H1 (cell line): ENCODE measurements at regions not wholly inside any gene's neighbourhood (a gene's known extent, or its start where the extent isn't known, plus 50 kb on each side); places are given as distances from the start of the nearest gene placed in this dataset.

Experiments used
- CTCF ChIA-PET: fragments of 300-600 bp; sonication (Branson Sonifier 250); formaldehyde crosslinking; loops from one replicate; lab custom pipeline; 2021; ENCODE audit not compliant: partially characterized antibody; lab: Charles Lee
- POLR2A ChIA-PET: fragments of 300-600 bp; sonication (Branson Sonifier 250); formaldehyde crosslinking; loops from one replicate; lab custom pipeline; 2021; ENCODE audit warnings: inconsistent platforms; ENCODE audit not compliant: partially characterized antibody; lab: Charles Lee
- DNase-seq, 2 experiments: peaks; one replicate each; pipeline versions ENCODE4 v3.0.0 to v3.0.0-alpha.2; 2010 to 2022; ENCODE audit warnings: low spot score in 2 of 2, low read depth in 1 of 2, mixed read lengths in 1 of 2
- FAIRE-seq: peaks from 2 replicates; lab custom pipeline; 2011; peaks lifted over from hg19 to GRCh38; lab: Jason Lieb, UNC
- H2AFZ ChIP-seq: 2 replicates; pipeline ENCODE4 v1.8.1; 2012; ENCODE audit warnings: low read length, inconsistent platforms
- H2AK5ac ChIP-seq: 2 replicates; pipeline ENCODE4 v1.6.1; 2013; ENCODE audit warnings: low read depth, low read length
- H2BK120ac ChIP-seq: replicated peaks from 2 replicates; pipeline ENCODE3; 2013; ENCODE audit warnings: low read depth, low read length, inconsistent platforms
- H2BK12ac ChIP-seq: 2 replicates; pipeline ENCODE4 v1.6.1; 2013; ENCODE audit warnings: low read depth, low read length
- H2BK15ac ChIP-seq: 2 replicates; pipeline ENCODE4 v1.6.1; 2013; ENCODE audit warnings: low read length
- H2BK20ac ChIP-seq: 2 replicates; pipeline ENCODE4 v1.6.1; 2013; ENCODE audit warnings: low read length
- H2BK5ac ChIP-seq: 2 replicates; pipeline ENCODE4 v1.6.1; 2013; ENCODE audit warnings: low read depth, low read length
- H3K14ac ChIP-seq: 2 replicates; pipeline ENCODE4 v1.6.1; 2013; ENCODE audit warnings: inconsistent platforms; ENCODE audit not compliant: insufficient read length
- H3K18ac ChIP-seq: 2 replicates; pipeline ENCODE4 v1.6.1; 2013; ENCODE audit warnings: low read length; ENCODE audit errors: extremely low read depth
- H3K23ac ChIP-seq: 2 replicates; pipeline ENCODE4 v1.6.1; 2013; ENCODE audit warnings: inconsistent platforms; ENCODE audit not compliant: insufficient read length
- H3K23me2 ChIP-seq: 2 replicates; pipeline ENCODE4 v1.6.1; 2013; ENCODE audit warnings: low read depth, low read length
- H3K27ac ChIP-seq: 2 replicates; pipeline ENCODE4 v1.6.1; 2011; ENCODE audit warnings: low read depth, low read length, inconsistent platforms
- H3K27me3 ChIP-seq, 4 experiments: replicated peaks in 1 of 4; 1 replicate in 1 of 4; 2 replicates in 3 of 4; pipeline versions ENCODE4 v1.6.1 to v1.8.1; 2011 to 2013; ENCODE audit warnings: low read length in 3 of 4, mild to moderate bottlenecking in 3 of 4, inconsistent platforms in 2 of 4, mixed read lengths in 2 of 4, moderate library complexity in 1 of 4; ENCODE audit not compliant: control insufficient read depth in 3 of 4, insufficient read depth in 3 of 4; ENCODE audit errors: extremely low read depth in 1 of 4
- H3K36me3 ChIP-seq, 4 experiments: 2 replicates each; pipeline versions ENCODE4 v1.6.1 to v1.8.1; 2011 to 2013; ENCODE audit warnings: mild to moderate bottlenecking in 4 of 4, low read length in 3 of 4, moderate library complexity in 2 of 4, control low read depth in 1 of 4, inconsistent platforms in 1 of 4; ENCODE audit not compliant: insufficient read depth in 4 of 4, control insufficient read depth in 2 of 4
- H3K4ac ChIP-seq: replicated peaks from 2 replicates; pipeline ENCODE3; 2013; ENCODE audit warnings: low read length, low read depth, mixed read lengths, inconsistent platforms; ENCODE audit not compliant: insufficient read length
- H3K4me1 ChIP-seq, 4 experiments: replicated peaks in 1 of 4; 1 replicate in 1 of 4; 2 replicates in 3 of 4; pipeline versions ENCODE4 v1.6.1 to v1.8.1; 2011 to 2013; ENCODE audit warnings: low read length in 3 of 4, inconsistent platforms in 2 of 4, mixed read lengths in 1 of 4; ENCODE audit not compliant: insufficient read depth in 4 of 4, control insufficient read depth in 3 of 4
- H3K4me2 ChIP-seq, 2 experiments: 2 replicates each; pipeline versions ENCODE4 v1.6.1 to v1.8.1; 2011 to 2013; ENCODE audit warnings: low read depth in 2 of 2, low read length in 2 of 2, control low read depth in 1 of 2, inconsistent platforms in 1 of 2, mild to moderate bottlenecking in 1 of 2; ENCODE audit not compliant: insufficient read depth in 1 of 2
- H3K4me3 ChIP-seq, 4 experiments: fragments of 200-600, 300-600 bp in 1 of 4; sonication (generic), shearing (Covaris generic), sonication (Bioruptor Twin) in 1 of 4; 2 replicates each; pipeline versions ENCODE4 v1.5.1 to v1.8.1; 2011 to 2016; ENCODE audit warnings: low read length in 4 of 4, low read depth in 3 of 4, control low read depth in 2 of 4, inconsistent platforms in 2 of 4, mild to moderate bottlenecking in 2 of 4, mixed read lengths in 1 of 4, moderate library complexity in 1 of 4; ENCODE audit not compliant: insufficient read depth in 2 of 4; ENCODE audit errors: extremely low read depth in 1 of 4
- H3K56ac ChIP-seq: replicated peaks from 2 replicates; pipeline ENCODE3; 2013; ENCODE audit warnings: low read depth, mild to moderate bottlenecking, mixed read lengths, low read length, inconsistent platforms; ENCODE audit not compliant: insufficient read length
- H3K79me1 ChIP-seq: 2 replicates; pipeline ENCODE4 v1.6.1; 2013; ENCODE audit warnings: low read depth, low read length, control low read depth
- H3K79me2 ChIP-seq, 2 experiments: 2 replicates each; pipeline versions ENCODE4 v1.6.1 to v1.8.1; 2012 to 2013; ENCODE audit warnings: low read length in 2 of 2, mild to moderate bottlenecking in 2 of 2, inconsistent platforms in 1 of 2; ENCODE audit not compliant: insufficient read depth in 2 of 2, control insufficient read depth in 1 of 2
- H3K9ac ChIP-seq, 4 experiments: replicated peaks in 1 of 4; 1 replicate in 1 of 4; 2 replicates in 3 of 4; pipeline versions ENCODE4 v1.6.1 to v1.8.1; 2011 to 2013; ENCODE audit warnings: low read depth in 3 of 4, low read length in 3 of 4, control low read depth in 2 of 4, mild to moderate bottlenecking in 2 of 4, moderate library complexity in 2 of 4, inconsistent platforms in 1 of 4; ENCODE audit errors: extremely low read depth in 1 of 4
- H3K9me3 ChIP-seq, 2 experiments: 2 replicates each; pipeline versions ENCODE4 v1.6.1 to v1.8.1; 2012 to 2013; ENCODE audit warnings: mild to moderate bottlenecking in 2 of 2, moderate library complexity in 2 of 2, control low read depth in 1 of 2, inconsistent platforms in 1 of 2, low read depth in 1 of 2, low read length in 1 of 2, mixed read lengths in 1 of 2; ENCODE audit not compliant: insufficient read depth in 2 of 2
- H4K20me1 ChIP-seq, 2 experiments: replicated peaks in 1 of 2; 2 replicates each; pipeline versions ENCODE3 to v1.8.1; 2011 to 2013; ENCODE audit warnings: inconsistent platforms in 2 of 2, low read length in 2 of 2, mild to moderate bottlenecking in 1 of 2; ENCODE audit not compliant: insufficient read depth in 2 of 2, control insufficient read depth in 1 of 2
- H4K5ac ChIP-seq: 2 replicates; pipeline ENCODE4 v1.6.1; 2013; ENCODE audit warnings: low read length, low read depth, mixed read lengths, inconsistent platforms; ENCODE audit not compliant: insufficient read length
- H4K8ac ChIP-seq: 2 replicates; pipeline ENCODE4 v1.8.0; 2013; ENCODE audit warnings: mild to moderate bottlenecking, moderate library complexity, low read length, inconsistent platforms; ENCODE audit not compliant: insufficient read depth; ENCODE audit errors: extremely low read depth
- H4K91ac ChIP-seq: replicated peaks from 2 replicates; pipeline ENCODE3; 2013; ENCODE audit warnings: low read length, mixed read lengths, inconsistent platforms; ENCODE audit not compliant: insufficient read length
- CBX8 ChIP-seq: fragments of 300-800, 300-1000 bp; sonication (generic); IDR thresholded peaks from 2 replicates; pipeline ENCODE4 v1.7.1; 2016; ENCODE audit warnings: low read depth, low read length, borderline replicate concordance
- CTCF ChIP-seq, 3 experiments: IDR thresholded peaks; 1 replicate in 2 of 3; 2 replicates in 1 of 3; pipeline versions ENCODE4 v1.5.1 to v1.6.1; 2011; ENCODE audit warnings: low read length in 3 of 3, mild to moderate bottlenecking in 3 of 3, inconsistent platforms in 2 of 3, low read depth in 1 of 3, moderate library complexity in 1 of 3; ENCODE audit not compliant: insufficient read depth in 1 of 3; ENCODE audit errors: control extremely low read depth in 1 of 3
- EP300 ChIP-seq, 2 experiments: IDR thresholded peaks; 1 replicate in 1 of 2; 2 replicates in 1 of 2; pipeline ENCODE4 v1.6.1; 2011 to 2012; ENCODE audit warnings: low read depth in 2 of 2, low read length in 2 of 2, mild to moderate bottlenecking in 2 of 2, borderline replicate concordance in 1 of 2, inconsistent platforms in 1 of 2, moderate library complexity in 1 of 2
- HDAC2 ChIP-seq, 2 experiments: fragments of 300-600 bp in 1 of 2; sonication (generic) in 1 of 2; IDR thresholded peaks; 2 replicates each; pipeline ENCODE4 v1.6.1; 2011 to 2012; ENCODE audit warnings: low read depth in 2 of 2, low read length in 2 of 2, mild to moderate bottlenecking in 2 of 2, moderate library complexity in 2 of 2, borderline replicate concordance in 1 of 2, inconsistent platforms in 1 of 2
- RFX5 ChIP-seq: IDR thresholded peaks from 2 replicates; pipeline ENCODE4 v1.6.1; 2011; ENCODE audit warnings: low read depth, low read length, improper control_type of control experiment, borderline replicate concordance
- RNF2 ChIP-seq: fragments of 200-900, 300-1000 bp; sonication (generic); IDR thresholded peaks from 2 replicates; pipeline ENCODE4 v1.7.1; 2016; ENCODE audit warnings: borderline replicate concordance, low read depth, mild to moderate bottlenecking, antibody characterized with exemption, low read length; ENCODE audit not compliant: poor library complexity, severe bottlenecking; ENCODE audit errors: missing control alignments
- RXRA ChIP-seq: IDR thresholded peaks from 2 replicates; pipeline ENCODE4 v1.6.1; 2011; ENCODE audit warnings: low read depth, mild to moderate bottlenecking, low read length, moderate library complexity; ENCODE audit not compliant: insufficient read depth
- SIN3A ChIP-seq, 2 experiments: IDR thresholded peaks in 1 of 2; conservative IDR thresholded peaks in 1 of 2; 2 replicates each; pipeline ENCODE4 v1.6.1; 2011 to 2012; ENCODE audit warnings: low read length in 2 of 2, improper control_type of control experiment in 1 of 2, low read depth in 1 of 2, mild to moderate bottlenecking in 1 of 2
- SUZ12 ChIP-seq: fragments of 200-600 bp; sonication (generic); IDR thresholded peaks from 2 replicates; pipeline ENCODE4 v1.6.1; 2012; ENCODE audit warnings: mild to moderate bottlenecking, inconsistent platforms, low read length, moderate library complexity, mixed read lengths
- WGBS, 2 experiments: shearing (Covaris generic) in 1 of 2; methylation state at CpG; one replicate each; pipeline versions ENCODE4 v1.1.6 to v1.1.7; 2013 to 2015; ENCODE audit warnings: low lambda C conversion rate in 2 of 2, mixed read lengths in 2 of 2, inconsistent platforms in 1 of 2, low coverage in 1 of 2, missing lambda C conversion rate in 1 of 2; ENCODE audit not compliant: insufficient replicate concordance in 2 of 2, insufficient coverage in 1 of 2, insufficient read length in 1 of 2; ENCODE audit errors: extremely low coverage in 1 of 2, missing lambda C conversion rate in 1 of 2; 5-methylcytosine and 5-hydroxymethylcytosine counted together

GRCh38 chr7:79823246-79823951 is 311.2 kb upstream of the GNAI1 start:
- DNase-seq, result no peak
- Histone ChIP-seq H2BK5ac (no peak overlapping the region), H3K4ac (no peak overlapping the region), H2AFZ (no peak overlapping the region), H3K27ac (no peak overlapping the region), H4K5ac (no peak overlapping the region), H2BK20ac (no peak overlapping the region), H4K20me1 (no peaks in the 10 kb centered on the region), H2BK15ac (no peak overlapping the region), H3K18ac (no peak overlapping the region), H2BK120ac (no peak overlapping the region), H3K9ac (no peak overlapping the region), H2BK12ac (no peak overlapping the region), H3K27me3 (no peaks in the 10 kb centered on the region), H3K56ac (no peak overlapping the region), H3K4me1 (no peaks in the 10 kb centered on the region), H3K36me3 (no peaks in the 10 kb centered on the region), H3K9me3 (no peaks in the 10 kb centered on the region), H3K79me1 (no peaks in the 10 kb centered on the region), H3K23me2 (no peaks in the 10 kb centered on the region), H3K4me3 (no peak overlapping the region), H2AK5ac (no peak overlapping the region), H3K23ac (no peak overlapping the region), H3K14ac (no peak overlapping the region), H4K91ac (no peak overlapping the region), H3K4me2 (no peak overlapping the region), H4K8ac (no peak overlapping the region), H3K79me2 (no peaks in the 10 kb centered on the region)
- 78% methylated on average over 4 of the region's 4 CpGs; no CpG with 5 or more reads in 1 of the 2 experiments for WGBS, 2 experiments
- no peak for FAIRE-seq
- ChIA-PET POLR2A (no interaction called here), CTCF (no interaction called here)
- TF ChIP-seq RXRA (no peak), RFX5 (no peak), SUZ12 (no peak), RNF2 (no peak), SIN3A (conservative IDR thresholded peaks at IDR 0.05 in 1 of 2, IDR thresholded peaks at IDR 0.05 in 1 of 2; ENCODE audit: low read depth in 1 of 2, low read length in 2 of 2) (no peak), EP300 (IDR thresholded peaks at IDR 0.05; ENCODE audit: borderline replicate concordance in 1 of 2, low read depth in 2 of 2, low read length in 2 of 2) (no peak), CTCF (IDR thresholded peaks at IDR 0.05; ENCODE audit: control extremely low read depth in 1 of 3, insufficient read depth in 1 of 3, low read depth in 1 of 3, low read length in 3 of 3) (no peak), HDAC2 (IDR thresholded peaks at IDR 0.05; ENCODE audit: borderline replicate concordance in 1 of 2, low read depth in 2 of 2, low read length in 2 of 2) (no peak), CBX8 (no peak)
